Loucy (cell line): ENCODE measurements at regions not wholly inside any gene's neighbourhood (a gene's known extent, or its start where the extent isn't known, plus 50 kb on each side); places are given as distances from the start of the nearest gene placed in this dataset.

Experiments
- EZH2phosphoT487 ChIP-seq: fragments of 200-600 bp; IDR thresholded peaks from 2 replicates; pipeline ENCODE4 v1.6.1; 2018; ENCODE audit warnings: antibody characterized with exemption, mild to moderate bottlenecking, moderate library complexity, borderline replicate concordance
- TF ChIP-seq, protein P1 (sequence below): fragments of 200-600 bp; sonication (generic); conservative IDR thresholded peaks from 2 replicates; pipeline ENCODE4 v1.5.1; 2014; ENCODE audit warnings: mild to moderate bottlenecking, antibody characterized with exemption, low read length

DNA sequence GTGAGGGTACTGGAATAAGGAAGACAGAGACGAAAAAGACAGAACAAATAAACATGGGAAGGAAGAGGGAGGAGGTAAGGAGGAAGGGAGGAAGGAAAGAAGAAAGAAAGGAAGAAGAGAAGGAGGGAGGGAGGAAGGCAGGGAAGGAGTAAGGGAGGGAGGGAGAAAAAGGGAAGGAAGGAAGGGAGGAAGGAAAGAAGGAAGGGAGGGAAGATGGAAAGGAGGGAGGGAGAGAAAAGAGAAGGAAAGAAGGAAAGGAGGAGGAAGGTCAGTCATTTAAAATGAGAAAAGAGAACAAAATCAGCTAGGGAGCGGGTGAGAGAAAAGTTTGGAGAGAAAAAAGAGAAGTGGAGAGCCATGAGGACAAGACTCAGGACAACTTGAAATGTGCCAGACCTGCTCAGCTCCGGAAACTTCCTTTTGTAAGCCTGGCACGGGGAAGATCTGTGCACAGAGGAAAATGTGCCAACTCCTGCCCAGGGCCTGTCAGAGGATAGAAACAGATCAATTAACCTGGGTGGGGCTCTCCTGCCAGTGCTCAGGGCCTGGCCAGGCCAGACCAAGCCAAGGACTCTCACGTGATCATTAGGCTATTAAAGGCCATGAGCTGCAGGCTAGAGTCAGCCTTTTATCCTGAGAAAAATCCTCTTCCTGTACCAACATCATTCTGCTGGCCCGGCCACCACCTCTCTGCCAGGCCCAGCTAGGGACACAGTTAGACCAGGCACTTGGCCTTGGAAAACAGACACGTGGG lies 50.1 kb upstream of the BCL6 start:
- TF ChIP-seq EZH2phosphoT487 = no peak
- TF ChIP-seq, protein P1, sequence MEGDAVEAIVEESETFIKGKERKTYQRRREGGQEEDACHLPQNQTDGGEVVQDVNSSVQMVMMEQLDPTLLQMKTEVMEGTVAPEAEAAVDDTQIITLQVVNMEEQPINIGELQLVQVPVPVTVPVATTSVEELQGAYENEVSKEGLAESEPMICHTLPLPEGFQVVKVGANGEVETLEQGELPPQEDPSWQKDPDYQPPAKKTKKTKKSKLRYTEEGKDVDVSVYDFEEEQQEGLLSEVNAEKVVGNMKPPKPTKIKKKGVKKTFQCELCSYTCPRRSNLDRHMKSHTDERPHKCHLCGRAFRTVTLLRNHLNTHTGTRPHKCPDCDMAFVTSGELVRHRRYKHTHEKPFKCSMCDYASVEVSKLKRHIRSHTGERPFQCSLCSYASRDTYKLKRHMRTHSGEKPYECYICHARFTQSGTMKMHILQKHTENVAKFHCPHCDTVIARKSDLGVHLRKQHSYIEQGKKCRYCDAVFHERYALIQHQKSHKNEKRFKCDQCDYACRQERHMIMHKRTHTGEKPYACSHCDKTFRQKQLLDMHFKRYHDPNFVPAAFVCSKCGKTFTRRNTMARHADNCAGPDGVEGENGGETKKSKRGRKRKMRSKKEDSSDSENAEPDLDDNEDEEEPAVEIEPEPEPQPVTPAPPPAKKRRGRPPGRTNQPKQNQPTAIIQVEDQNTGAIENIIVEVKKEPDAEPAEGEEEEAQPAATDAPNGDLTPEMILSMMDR = no peak
